Mesenchymal stem cell (in vitro differentiated cells and primary cell): ENCODE measurements at regions not wholly inside any gene's neighbourhood (a gene's known extent, or its start where the extent isn't known, plus 50 kb on each side); places are given as distances from the start of the nearest gene placed in this dataset.

Experiments used
- DNase-seq: peaks from one replicate; pipeline ENCODE4 v3.0.0-alpha.2; 2013
- H2AFZ ChIP-seq: one replicate; pipeline ENCODE4 v1.6.1; 2013; ENCODE audit warnings: low read depth, mild to moderate bottlenecking, control low read depth, inconsistent platforms, low read length, moderate library complexity
- H2AK5ac ChIP-seq: 2 replicates; pipeline ENCODE4 v1.6.1; 2013; ENCODE audit warnings: low read length, moderate library complexity, mild to moderate bottlenecking, inconsistent platforms; ENCODE audit not compliant: severe bottlenecking
- H2BK120ac ChIP-seq: one replicate; pipeline ENCODE4 v1.6.1; 2013; ENCODE audit warnings: low read depth, mild to moderate bottlenecking, inconsistent platforms, low read length, moderate library complexity
- H2BK12ac ChIP-seq, 2 experiments: one replicate each; pipeline ENCODE4 v1.6.1; 2013; ENCODE audit warnings: inconsistent platforms in 2 of 2, low read length in 2 of 2, mild to moderate bottlenecking in 2 of 2, moderate library complexity in 2 of 2, control low read depth in 1 of 2
- H2BK15ac ChIP-seq: one replicate; pipeline ENCODE4 v1.6.1; 2013; ENCODE audit warnings: mild to moderate bottlenecking, low read depth, inconsistent platforms; ENCODE audit not compliant: poor library complexity, severe bottlenecking
- H2BK5ac ChIP-seq: 2 replicates; pipeline ENCODE4 v1.6.1; 2013; ENCODE audit warnings: low read depth, mild to moderate bottlenecking, low read length, control low read depth, inconsistent platforms; ENCODE audit not compliant: poor library complexity, severe bottlenecking
- H3K14ac ChIP-seq, 2 experiments: one replicate each; pipeline ENCODE4 v1.6.1; 2013; ENCODE audit warnings: inconsistent platforms in 2 of 2, low read length in 2 of 2, control low read depth in 1 of 2, mild to moderate bottlenecking in 1 of 2, moderate library complexity in 1 of 2
- H3K18ac ChIP-seq, 2 experiments: one replicate each; pipeline ENCODE4 v1.6.1; 2013; ENCODE audit warnings: inconsistent platforms in 2 of 2, low read length in 2 of 2, control low read depth in 1 of 2, low read depth in 1 of 2, mild to moderate bottlenecking in 1 of 2
- H3K23ac ChIP-seq, 2 experiments: one replicate each; pipeline ENCODE4 v1.6.1; 2013; ENCODE audit warnings: inconsistent platforms in 2 of 2, low read length in 2 of 2, mild to moderate bottlenecking in 2 of 2, moderate library complexity in 2 of 2, control low read depth in 1 of 2
- H3K27ac ChIP-seq: 2 replicates; pipeline ENCODE4 v1.5.1; 2013; ENCODE audit warnings: mild to moderate bottlenecking, moderate library complexity, low read length, control low read depth, inconsistent platforms; ENCODE audit not compliant: poor library complexity, severe bottlenecking
- H3K27me3 ChIP-seq, 2 experiments: 2 replicates each; pipeline versions ENCODE4 v1.6.1 to v1.7.0; 2013; ENCODE audit warnings: low read length in 2 of 2, mild to moderate bottlenecking in 2 of 2, moderate library complexity in 2 of 2, control low read depth in 1 of 2, inconsistent platforms in 1 of 2; ENCODE audit not compliant: control insufficient read depth in 1 of 2, insufficient read depth in 1 of 2
- H3K36me3 ChIP-seq, 2 experiments: 2 replicates each; pipeline versions ENCODE4 v1.6.1 to v1.7.0; 2013; ENCODE audit warnings: low read length in 2 of 2, control low read depth in 1 of 2, inconsistent platforms in 1 of 2, low read depth in 1 of 2, mild to moderate bottlenecking in 1 of 2; ENCODE audit not compliant: insufficient read depth in 2 of 2, control insufficient read depth in 1 of 2
- H3K4ac ChIP-seq, 2 experiments: one replicate each; pipeline ENCODE4 v1.6.1; 2013; ENCODE audit warnings: inconsistent platforms in 2 of 2, low read length in 2 of 2, mild to moderate bottlenecking in 2 of 2, moderate library complexity in 2 of 2, control low read depth in 1 of 2, low read depth in 1 of 2
- H3K4me1 ChIP-seq: 2 replicates; pipeline ENCODE4 v1.6.1; 2013; ENCODE audit warnings: low read depth, low read length, control low read depth; ENCODE audit not compliant: control insufficient read depth, insufficient read depth
- H3K4me2 ChIP-seq: 2 replicates; pipeline ENCODE4 v1.6.1; 2013; ENCODE audit warnings: low read length, mild to moderate bottlenecking, inconsistent platforms; ENCODE audit not compliant: poor library complexity, severe bottlenecking
- H3K4me3 ChIP-seq, 2 experiments: 2 replicates each; pipeline versions ENCODE4 v1.5.1 to v1.7.0; 2013; ENCODE audit warnings: low read length in 2 of 2, mild to moderate bottlenecking in 2 of 2, control low read depth in 1 of 2, low read depth in 1 of 2; ENCODE audit not compliant: insufficient read depth in 1 of 2
- H3K79me1 ChIP-seq: replicated peaks from 2 replicates; pipeline ENCODE4 v1.6.1; 2013; ENCODE audit warnings: mild to moderate bottlenecking, control low read depth, low read length, inconsistent platforms; ENCODE audit not compliant: poor library complexity, severe bottlenecking
- H3K9ac ChIP-seq: 2 replicates; pipeline ENCODE4 v1.7.0; 2013; ENCODE audit warnings: mild to moderate bottlenecking, low read length, moderate library complexity
- H3K9me3 ChIP-seq: 2 replicates; pipeline ENCODE4 v1.7.0; 2013; ENCODE audit warnings: mild to moderate bottlenecking, low read length; ENCODE audit not compliant: control insufficient read depth
- H4K8ac ChIP-seq: one replicate; pipeline ENCODE4 v1.6.1; 2013; ENCODE audit warnings: inconsistent platforms, mild to moderate bottlenecking, low read length, moderate library complexity
- H4K91ac ChIP-seq: one replicate; pipeline ENCODE4 v1.6.1; 2013; ENCODE audit warnings: mild to moderate bottlenecking, low read length, inconsistent platforms
- WGBS: methylation state at CpG from one replicate; pipeline ENCODE4 v1.1.7; 2013; ENCODE audit warnings: mixed read lengths; 5-methylcytosine and 5-hydroxymethylcytosine counted together

- no peak overlapping the region for H3K23ac ChIP-seq
These were observed 221.7 kb upstream of the BLID start for GRCh38 chr11:122337704-122338103.

DNA sequence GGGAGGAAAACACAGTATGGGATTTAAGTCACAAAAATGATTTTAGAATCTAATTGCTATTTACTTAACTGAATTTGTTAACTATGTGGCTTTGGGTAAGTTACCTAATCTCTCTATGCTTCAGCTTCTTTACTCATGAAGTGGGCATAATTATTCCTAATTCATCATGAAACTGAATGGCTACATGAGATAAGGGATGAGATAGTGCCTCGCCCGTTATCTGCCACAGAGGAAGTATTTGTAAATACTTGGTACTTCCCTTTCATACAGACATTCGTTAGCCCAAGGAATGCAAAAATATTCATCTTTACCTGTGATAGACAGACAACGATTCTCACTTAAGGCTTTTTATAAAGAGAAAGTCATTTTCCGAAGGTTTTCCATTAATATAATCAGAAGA lies 221.2 kb upstream of the BLID start:
- no peak overlapping the region for H2AK5ac ChIP-seq
- no peak overlapping the region for H3K9ac ChIP-seq
- no peaks in the 10 kb centered on the region for H3K4me1 ChIP-seq
- H3K36me3 ChIP-seq = no peaks in the 10 kb centered on the region
- no peaks in the 10 kb centered on the region for H3K27me3 ChIP-seq
- H4K91ac ChIP-seq = no peak overlapping the region
- H4K8ac ChIP-seq = no peak overlapping the region
- no peaks in the 10 kb centered on the region for H3K9me3 ChIP-seq
- no peaks in the 10 kb centered on the region for H3K79me1 ChIP-seq
- H3K4ac ChIP-seq = no peak overlapping the region
- no peak overlapping the region for H3K14ac ChIP-seq
- no peak for DNase-seq
- H3K18ac ChIP-seq = no peak overlapping the region
- H3K4me2 ChIP-seq = no peak overlapping the region
- no peak overlapping the region for H2BK5ac ChIP-seq
- H2BK12ac ChIP-seq = no peak overlapping the region
- H3K4me3 ChIP-seq = no peak overlapping the region
- H3K27ac ChIP-seq = no peak overlapping the region
- H2BK15ac ChIP-seq = no peak overlapping the region
- no peak overlapping the region for H2AFZ ChIP-seq
- no peak overlapping the region for H3K23ac ChIP-seq
- no peak overlapping the region for H2BK120ac ChIP-seq
- WGBS = 77% methylated on average over 5 of the region's 5 CpGs

More at GRCh38 chr11:122337704-122338103, 221.7 kb upstream of the BLID start:
- 79% methylated on average over 1 of the region's 4 CpGs for WGBS
- Histone ChIP-seq H3K36me3 (no peaks in the 10 kb centered on the region), H2BK15ac (no peak overlapping the region), H3K9ac (no peak overlapping the region), H2BK5ac (no peak overlapping the region), H2BK12ac (no peak overlapping the region), H3K27ac (no peak overlapping the region), H3K27me3 (no peaks in the 10 kb centered on the region), H2AK5ac (no peak overlapping the region), H2AFZ (no peak overlapping the region), H3K4me1 (no peaks in the 10 kb centered on the region), H3K4me2 (no peak overlapping the region), H4K91ac (no peak overlapping the region), H3K9me3 (no peaks in the 10 kb centered on the region), H3K79me1 (no peaks in the 10 kb centered on the region), H2BK120ac (no peak overlapping the region), H3K14ac (no peak overlapping the region), H3K4ac (no peak overlapping the region), H3K4me3 (no peak overlapping the region), H4K8ac (no peak overlapping the region), H3K18ac (no peak overlapping the region)
- DNase-seq = no peak

DNA sequence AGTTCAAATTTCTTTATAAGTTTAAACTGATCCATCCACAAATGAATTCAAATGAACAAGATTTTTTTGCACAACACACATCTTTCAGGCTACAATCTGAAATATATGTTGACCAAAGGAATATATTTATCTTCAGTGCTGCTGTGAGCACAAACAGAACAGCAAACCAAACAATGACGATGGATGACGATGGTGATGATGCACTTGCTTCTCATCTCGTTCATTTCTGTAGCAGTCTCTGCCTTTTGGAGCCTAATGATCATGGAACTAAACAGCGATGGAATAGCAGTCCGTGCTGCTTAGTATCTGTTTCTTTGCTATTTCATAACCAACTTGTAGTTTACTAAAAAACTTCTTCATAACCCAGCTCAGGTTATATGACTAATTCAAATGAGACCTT lies 220.7 kb upstream of the BLID start:
- WGBS = 83% methylated on average over 3 of the region's 5 CpGs
- Histone ChIP-seq H3K9me3 (no peaks in the 10 kb centered on the region), H3K18ac (no peak overlapping the region), H2BK120ac (no peak overlapping the region), H3K4me2 (no peak overlapping the region), H3K4me1 (no peaks in the 10 kb centered on the region), H4K91ac (no peak overlapping the region), H3K27me3 (no peaks in the 10 kb centered on the region), H2AFZ (no peak overlapping the region), H2BK12ac (no peak overlapping the region), H3K9ac (no peak overlapping the region), H3K36me3 (no peaks in the 10 kb centered on the region), H2AK5ac (no peak overlapping the region), H3K23ac (no peak overlapping the region), H3K14ac (no peak overlapping the region), H3K4me3 (no peak overlapping the region), H2BK15ac (no peak overlapping the region), H3K4ac (no peak overlapping the region), H3K27ac (no peak overlapping the region), H4K8ac (no peak overlapping the region), H2BK5ac (no peak overlapping the region), H3K79me1 (no peaks in the 10 kb centered on the region)
- DNase-seq = no peak

GRCh38 chr11:122334546-122335339 lies 218.7 kb upstream of the BLID start:
- Histone ChIP-seq H3K79me1 (no peaks in the 10 kb centered on the region), H3K9ac (no peak overlapping the region), H3K4me1 (no peaks in the 10 kb centered on the region), H3K36me3 (no peaks in the 10 kb centered on the region), H3K27me3 (no peaks in the 10 kb centered on the region), H2BK5ac (no peak overlapping the region), H2BK120ac (no peak overlapping the region), H3K18ac (no peak overlapping the region), H4K8ac (no peak overlapping the region), H2AFZ (no peak overlapping the region), H3K27ac (no peak overlapping the region), H3K4ac (no peak overlapping the region), H4K91ac (no peak overlapping the region), H3K23ac (no peak overlapping the region), H2AK5ac (no peak overlapping the region), H3K4me3 (no peak overlapping the region), H3K14ac (no peak overlapping the region), H3K9me3 (no peaks in the 10 kb centered on the region), H3K4me2 (no peak overlapping the region), H2BK12ac (no peak overlapping the region), H2BK15ac (no peak overlapping the region)
- 88% methylated on average over 8 of the region's 11 CpGs for WGBS
- DNase-seq = no peak
